ENCODE measurements at regions not wholly inside any gene's neighbourhood (a gene's known extent, or its start where the extent isn't known, plus 50 kb on each side); places are given as distances from the start of the nearest gene placed in this dataset.

GRCh38 chr2:239540174-239540573, 139.4 kb upstream of the HDAC4 start:
- DNase-seq (ENCODE audit: low read depth), result no peak

DNA sequence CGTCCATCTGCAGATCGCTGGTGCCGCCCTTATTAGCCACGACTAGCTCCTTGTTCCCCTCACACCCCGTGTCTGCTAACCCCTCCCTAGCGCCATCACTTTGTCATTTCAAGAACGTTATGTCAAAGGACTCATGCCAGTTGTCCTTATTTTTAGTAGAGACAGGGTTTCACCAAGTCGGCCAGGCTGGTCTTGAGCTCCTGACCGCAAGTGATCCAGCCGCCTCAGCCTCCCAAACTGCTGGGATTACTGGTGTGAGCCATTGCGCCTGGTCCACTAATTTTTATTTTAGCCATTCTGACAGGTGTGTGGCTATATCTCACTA, 138.9 kb upstream of the HDAC4 start:
- DNase-seq (ENCODE audit: low read depth), result no peak

GRCh38 chr2:239539083-239539775, 138.4 kb upstream of the HDAC4 start:
- DNase-seq (ENCODE audit: low read depth), result no peak

DNA sequence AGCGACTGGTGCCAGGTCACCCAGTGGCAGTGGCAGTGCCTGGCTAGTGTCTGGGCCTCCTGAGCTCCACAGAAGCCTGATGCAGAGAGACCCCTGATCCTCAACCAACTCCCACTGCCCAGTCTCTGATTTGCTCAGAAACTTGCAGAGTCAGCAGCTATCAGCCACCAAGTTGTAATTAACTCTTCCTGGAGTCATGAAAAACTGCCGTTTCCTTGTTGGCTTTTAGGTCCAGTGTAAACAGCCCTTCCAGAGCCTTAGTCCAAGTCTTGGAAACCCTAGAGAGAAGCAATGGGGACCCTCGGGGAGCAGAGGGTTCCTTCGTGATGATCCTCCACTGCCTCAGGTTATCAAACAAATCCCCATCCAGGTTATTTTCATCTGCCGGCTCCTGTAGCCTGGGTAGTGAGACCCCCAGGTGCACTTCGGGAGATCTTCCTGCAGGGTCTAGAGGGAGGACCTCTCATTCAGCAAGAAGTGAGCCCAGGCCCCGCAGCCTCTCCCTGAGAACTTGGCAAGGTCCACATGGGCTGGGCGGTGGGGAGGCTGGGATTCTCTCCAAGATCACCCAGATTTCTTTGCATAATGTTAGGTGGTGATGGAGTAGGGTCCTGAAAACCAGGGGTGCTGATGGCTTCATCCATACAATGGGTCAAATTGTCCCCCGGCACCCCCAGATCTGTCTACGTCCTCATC, 137.7 kb upstream of the HDAC4 start:
- no peak for DNase-seq (ENCODE audit: low read depth)

- no peak for DNase-seq (ENCODE audit: low read depth)
Observed at GRCh38 chr2:239537633-239538356, 137.0 kb upstream of the HDAC4 start.

- no peak for DNase-seq (ENCODE audit: low read depth)
Observed at GRCh38 chr2:239536186-239536585, 135.4 kb upstream of the HDAC4 start.

GRCh38 chr2:239535413-239536144, 134.8 kb upstream of the HDAC4 start:
- DNase-seq (ENCODE audit: low read depth), result no peak

- no peak for DNase-seq (ENCODE audit: low read depth)
Observed at GRCh38 chr2:239534581-239535412, 134.0 kb upstream of the HDAC4 start.

GRCh38 chr2:239533569-239534316, 132.9 kb upstream of the HDAC4 start:
- DNase-seq (ENCODE audit: low read depth), result no peak

- no peak for DNase-seq (ENCODE audit: low read depth)
Observed at GRCh38 chr2:239532859-239533258, 132.0 kb upstream of the HDAC4 start.

DNA sequence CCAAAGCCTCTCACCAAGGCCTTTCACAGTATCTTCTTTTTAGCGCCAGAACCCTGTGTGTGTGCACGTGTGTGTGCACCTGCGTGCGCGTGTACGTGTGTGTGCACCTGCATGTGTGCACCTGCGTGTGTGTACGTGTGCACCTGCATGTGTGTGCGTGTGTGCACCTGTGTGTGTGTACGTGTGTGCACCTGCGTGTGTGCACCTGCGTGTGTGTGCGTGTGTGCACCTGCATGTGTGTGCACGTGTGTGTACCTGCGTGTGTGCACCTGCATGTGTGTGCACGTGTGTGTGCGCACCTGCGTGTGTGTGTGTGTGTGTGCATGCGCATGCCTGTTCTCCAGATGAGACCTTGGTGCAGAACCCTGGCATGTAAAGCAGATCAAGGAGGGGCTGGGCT, 131.4 kb upstream of the HDAC4 start:
- no peak for DNase-seq (ENCODE audit: low read depth)

- no peak for DNase-seq (ENCODE audit: low read depth)
Observed at GRCh38 chr2:239531456-239532241, 130.8 kb upstream of the HDAC4 start.

DNA sequence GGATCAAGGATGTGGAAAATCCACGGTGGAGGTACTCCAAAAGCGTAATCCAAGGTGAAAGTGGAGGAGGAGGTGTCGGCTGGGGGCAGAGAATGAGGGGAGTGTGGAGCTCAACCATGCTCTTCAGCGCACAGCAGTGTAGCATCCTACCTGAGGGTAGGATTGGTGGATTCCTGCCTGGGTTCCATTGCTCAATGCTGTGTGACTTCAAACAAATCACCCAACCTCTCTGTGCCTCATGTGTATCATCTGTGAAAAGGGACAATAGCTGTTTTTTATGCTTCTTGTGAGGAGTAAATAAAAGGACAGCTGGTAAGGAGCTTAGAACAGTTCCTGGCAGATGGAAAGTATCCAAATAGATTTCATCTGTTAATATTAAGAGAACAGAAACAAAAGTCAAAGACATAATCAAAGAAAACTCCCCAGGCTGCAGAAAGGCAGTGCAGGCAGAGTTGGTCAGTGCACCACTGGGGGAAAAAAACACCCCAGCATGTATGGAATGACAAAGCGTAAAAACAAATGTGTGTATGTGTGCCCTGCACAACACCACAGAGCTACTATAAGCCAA, 130.0 kb upstream of the HDAC4 start:
- no peak for DNase-seq (ENCODE audit: low read depth)

DNA sequence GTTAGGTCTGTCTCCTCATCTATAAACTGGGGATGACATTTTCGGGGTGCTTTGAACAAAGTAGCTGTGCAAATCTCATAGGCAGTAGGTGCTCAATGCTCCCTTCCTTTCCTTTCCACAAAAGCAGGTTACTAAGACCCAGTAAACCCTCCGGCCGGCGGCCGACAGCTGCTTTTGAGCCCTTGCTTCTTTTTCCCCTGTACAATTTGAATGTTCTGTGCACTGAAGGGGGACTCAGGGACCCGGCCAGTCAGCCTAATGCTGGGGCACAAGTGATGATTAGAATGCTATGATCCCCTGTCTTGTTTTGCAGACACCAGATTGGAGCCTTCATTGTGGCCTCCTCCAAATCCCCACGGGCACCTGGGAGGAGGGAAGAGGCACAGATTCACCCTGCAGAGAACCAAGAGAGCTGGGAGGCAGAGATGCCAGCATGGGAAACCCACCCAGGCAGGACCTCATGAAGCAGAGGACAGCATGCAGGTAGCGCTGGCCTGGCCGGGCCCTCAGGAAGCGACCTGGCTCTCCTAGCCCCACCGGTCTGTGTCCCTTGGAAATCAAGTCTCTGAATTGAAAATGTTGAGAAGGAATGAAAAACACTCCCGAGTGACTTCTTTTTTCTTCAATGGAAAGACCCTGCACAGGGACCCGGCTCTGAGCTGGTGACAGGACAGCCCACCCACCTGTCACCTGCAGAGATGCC, 128.6 kb upstream of the HDAC4 start:
- no peak for DNase-seq (ENCODE audit: low read depth)

DNA sequence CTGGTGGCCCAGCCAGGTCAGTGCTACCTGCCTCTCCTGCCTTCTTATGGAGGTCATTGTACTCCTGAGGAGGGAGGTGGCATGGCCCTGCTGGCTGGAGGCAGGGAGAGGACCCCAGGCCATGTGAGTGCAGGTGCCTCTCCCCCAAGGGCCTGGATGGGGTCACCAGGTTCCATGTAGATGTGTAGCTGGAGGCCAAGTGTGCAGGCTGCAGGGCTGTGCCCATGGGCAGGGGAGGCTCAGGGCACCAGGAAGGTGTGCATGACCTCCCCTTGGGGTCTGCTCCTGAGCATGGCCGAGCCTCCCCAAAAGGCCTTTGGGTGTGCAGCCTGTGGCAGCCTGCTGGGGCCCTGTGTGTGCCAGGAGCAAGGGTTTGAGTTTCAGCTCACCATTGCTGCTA, 128.1 kb upstream of the HDAC4 start:
- DNase-seq (ENCODE audit: low read depth), result no peak

DNA sequence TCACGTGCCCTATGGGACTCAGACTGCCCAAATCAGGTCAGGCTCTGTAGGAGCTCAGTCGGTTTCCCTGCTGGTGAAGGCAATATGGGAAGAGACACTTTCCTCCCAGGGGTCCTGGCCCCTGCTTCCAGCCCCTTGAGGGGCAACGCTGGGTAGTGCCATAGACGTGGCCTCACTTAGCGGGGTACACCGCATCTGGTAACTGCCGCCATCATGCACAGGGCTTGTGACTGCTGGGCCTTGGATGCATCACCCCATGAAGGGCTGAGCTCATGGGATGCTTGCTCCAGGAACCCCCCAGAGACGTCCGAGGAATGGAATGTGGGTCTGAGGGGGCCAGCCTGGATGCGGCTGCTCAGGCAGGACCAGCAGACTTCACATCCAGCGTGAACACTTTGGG, 127.3 kb upstream of the HDAC4 start:
- DNase-seq (ENCODE audit: low read depth), result no peak

DNA sequence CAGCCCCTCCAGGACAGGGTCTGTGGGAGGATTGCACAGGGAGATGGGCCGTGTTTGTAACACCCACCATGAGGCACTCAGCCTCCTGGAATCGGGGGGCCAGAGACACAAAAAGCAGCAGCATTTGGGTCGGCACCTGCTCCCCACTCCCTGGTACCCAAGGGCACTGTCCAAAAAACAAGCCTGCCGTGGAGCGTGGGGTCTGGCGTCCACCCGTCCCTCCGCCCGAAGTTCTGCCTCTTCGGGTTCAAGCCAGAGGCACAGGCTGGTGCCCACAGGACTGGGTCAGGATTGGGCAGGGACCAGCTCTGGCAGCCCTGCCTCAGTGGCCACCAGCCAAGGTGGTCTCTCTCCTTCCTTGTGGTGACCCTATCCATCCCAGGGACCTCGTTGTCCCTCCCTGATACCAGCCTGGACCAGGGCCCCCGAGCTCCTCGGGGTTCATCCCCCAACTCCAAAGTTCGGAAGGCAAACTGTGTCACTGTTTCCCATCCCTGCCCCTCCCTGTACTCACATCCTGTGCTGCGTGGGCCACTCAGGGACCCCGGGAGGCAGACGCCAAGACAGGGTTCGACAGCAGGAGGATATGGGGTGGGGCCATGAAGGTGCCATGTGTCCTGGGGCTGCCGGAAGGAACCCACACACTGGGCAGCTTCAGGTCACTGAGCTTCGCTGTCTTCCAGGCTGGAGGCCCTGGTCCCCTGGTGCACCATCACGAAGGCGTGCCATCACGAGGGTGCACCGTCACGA, 126.0 kb upstream of the HDAC4 start:
- DNase-seq (ENCODE audit: low read depth), result no peak

- DNase-seq (ENCODE audit: low read depth), result no peak
Observed at GRCh38 chr2:239526038-239526437, 125.2 kb upstream of the HDAC4 start.

All from myocyte (in vitro differentiated cells).